HG02870 (cell line): ENCODE measurements at regions not wholly inside any gene's neighbourhood (a gene's known extent, or its start where the extent isn't known, plus 50 kb on each side); places are given as distances from the start of the nearest gene placed in this dataset.

ENCODE experiments used
- ATAC-seq: cut with Tn5 transposase; IDR thresholded peaks from one replicate; pipeline ENCODE4 v1.9.1; 2021; ENCODE audit warnings: mild to moderate bottlenecking, moderate library complexity; ENCODE audit not compliant: unreplicated experiment

GRCh38 chr9:71590362-71590761 lies 178.0 kb downstream of the CEMIP2 start:
- ATAC-seq = no peak

GRCh38 chr9:71589612-71590011 lies 178.7 kb downstream of the CEMIP2 start:
- no peak for ATAC-seq

GRCh38 chr9:71587576-71588362 lies 180.5 kb downstream of the CEMIP2 start:
- no peak for ATAC-seq

GRCh38 chr9:71583792-71584191 lies 184.5 kb downstream of the CEMIP2 start:
- no peak for ATAC-seq

- no peak for ATAC-seq
Observed at GRCh38 chr9:71582347-71582746, 186.0 kb downstream of the CEMIP2 start.

GRCh38 chr9:71581101-71581500 lies 187.2 kb downstream of the CEMIP2 start:
- no peak for ATAC-seq

- ATAC-seq = no peak
Observed at GRCh38 chr9:71571186-71571585, 197.1 kb downstream of the CEMIP2 start.

- no peak for ATAC-seq
Observed at GRCh38 chr9:71567890-71568289, 200.4 kb downstream of the CEMIP2 start.

GRCh38 chr9:71562140-71562539 lies 206.2 kb downstream of the CEMIP2 start:
- no peak for ATAC-seq

- ATAC-seq = no peak
Observed at GRCh38 chr9:71557310-71557709, 211.0 kb downstream of the CEMIP2 start.

- no peak for ATAC-seq
Observed at GRCh38 chr9:71552480-71552879, 215.8 kb downstream of the CEMIP2 start.

- ATAC-seq = peak; percentile 93
Observed at GRCh38 chr9:71549023-71549422, 219.3 kb downstream of the CEMIP2 start.

- no peak for ATAC-seq
Observed at GRCh38 chr9:71544464-71544863, 223.8 kb downstream of the CEMIP2 start.

- no peak for ATAC-seq
Observed at GRCh38 chr9:71541436-71541835, 226.9 kb downstream of the CEMIP2 start.

GRCh38 chr9:71524996-71525580 lies 243.2 kb downstream of the CEMIP2 start:
- ATAC-seq = no peak

- ATAC-seq = no peak
Observed at GRCh38 chr9:71524516-71524915, 243.8 kb downstream of the CEMIP2 start.

- ATAC-seq = no peak
Observed at GRCh38 chr9:71521132-71521531, 247.2 kb downstream of the CEMIP2 start.

- ATAC-seq = no peak
Observed at GRCh38 chr9:71519098-71519696, 249.1 kb downstream of the CEMIP2 start.

- no peak for ATAC-seq
Observed at GRCh38 chr9:71518045-71518827, 250.1 kb downstream of the CEMIP2 start.

- ATAC-seq = no peak
Observed at GRCh38 chr9:71515626-71516025, 252.7 kb downstream of the CEMIP2 start.

- no peak for ATAC-seq
Observed at GRCh38 chr9:71515107-71515506, 253.2 kb downstream of the CEMIP2 start.
